GM23338 (cell line): ENCODE measurements at regions not wholly inside any gene's neighbourhood (a gene's known extent, or its start where the extent isn't known, plus 50 kb on each side); places are given as distances from the start of the nearest gene placed in this dataset.

Experiments
- ATAC-seq: fragments of 200-7000 bp; cut with Tn5 transposase; 3 replicates; pipeline ENCODE4 v1.9.1; 2020
- DNase-seq: peaks from one replicate; pipeline ENCODE4 v3.0.0-alpha.2; 2015; ENCODE audit warnings: low spot score
- H2AFZ ChIP-seq: fragments of 200-600 bp; sonication (generic); 2 replicates; pipeline ENCODE4 v1.8.0; 2016; ENCODE audit warnings: antibody characterized with exemption, mild to moderate bottlenecking, moderate library complexity
- H3F3A ChIP-seq: fragments of 200-600 bp; sonication (generic); replicated peaks from 2 replicates; pipeline ENCODE4 v1.8.0; 2017; ENCODE audit warnings: antibody characterized with exemption, mixed run types, low read depth
- H3K27ac ChIP-seq: fragments of 200-600 bp; sonication (generic); 2 replicates; pipeline ENCODE4 v1.6.1; 2016; ENCODE audit warnings: low read depth
- H3K27me3 ChIP-seq: fragments of 200-600 bp; sonication (generic); 2 replicates; pipeline ENCODE4 v1.8.0; 2016; ENCODE audit warnings: mild to moderate bottlenecking, mixed run types, moderate library complexity; ENCODE audit not compliant: insufficient read depth
- H3K36me3 ChIP-seq: fragments of 200-600 bp; sonication (generic); 2 replicates; pipeline ENCODE4 v1.8.0; 2016; ENCODE audit warnings: mild to moderate bottlenecking; ENCODE audit not compliant: insufficient read depth
- H3K4me1 ChIP-seq: fragments of 200-600 bp; sonication (generic); 2 replicates; pipeline ENCODE4 v1.8.0; 2016; ENCODE audit warnings: mild to moderate bottlenecking, moderate library complexity; ENCODE audit not compliant: insufficient read depth
- H3K4me2 ChIP-seq: fragments of 200-600 bp; sonication (generic); 2 replicates; pipeline ENCODE4 v1.7.1; 2017; ENCODE audit warnings: mixed run types
- H3K4me3 ChIP-seq: fragments of 200-600 bp; sonication (generic); 2 replicates; pipeline ENCODE4 v1.6.1; 2016; ENCODE audit warnings: mixed run types
- H3K79me2 ChIP-seq: fragments of 200-600 bp; sonication (generic); replicated peaks from 2 replicates; pipeline ENCODE4 v1.8.0; 2017; ENCODE audit warnings: mild to moderate bottlenecking; ENCODE audit not compliant: insufficient read depth
- H3K9me2 ChIP-seq: fragments of 200-600 bp; sonication (generic); 2 replicates; pipeline ENCODE4 v1.8.0; 2017; ENCODE audit not compliant: insufficient read depth
- H4K20me1 ChIP-seq: fragments of 200-600 bp; sonication (generic); replicated peaks from 2 replicates; pipeline ENCODE4 v1.8.0; 2017; ENCODE audit warnings: mild to moderate bottlenecking; ENCODE audit not compliant: insufficient read depth
- H3K27ac Mint-ChIP-seq: 2 replicates; pipeline ENCODE4 v1.8.0; 2020; ENCODE audit warnings: inconsistent platforms, mild to moderate bottlenecking, moderate library complexity, mixed read lengths
- H3K27me3 Mint-ChIP-seq: 3 replicates; pipeline ENCODE4 v1.8.0; 2022; ENCODE audit warnings: low read depth, mild to moderate bottlenecking, moderate library complexity, mixed read lengths, inconsistent platforms; ENCODE audit not compliant: insufficient read depth, poor library complexity
- H3K36me3 Mint-ChIP-seq: 3 replicates; pipeline ENCODE4 v1.8.0; 2021; ENCODE audit warnings: low read depth, mild to moderate bottlenecking, inconsistent platforms, moderate library complexity, mixed read lengths
- H3K4me1 Mint-ChIP-seq: 3 replicates; pipeline ENCODE4 v1.8.0; 2020; ENCODE audit warnings: mild to moderate bottlenecking, inconsistent platforms, mixed read lengths
- H3K4me3 Mint-ChIP-seq: 3 replicates; pipeline ENCODE4 v1.8.0; 2021; ENCODE audit warnings: moderate library complexity, mild to moderate bottlenecking, inconsistent platforms, mixed read lengths
- H3K9me3 Mint-ChIP-seq: 3 replicates; pipeline ENCODE4 v1.8.0; 2020; ENCODE audit warnings: moderate library complexity, mild to moderate bottlenecking, inconsistent platforms, mixed read lengths
- CREB1 ChIP-seq: fragments of 250-450 bp; sonication (Bioruptor Pico); IDR thresholded peaks from 2 replicates; pipeline ENCODE4 v1.5.0; 2020; ENCODE audit warnings: low read depth, mild to moderate bottlenecking, moderate library complexity
- EZH2 ChIP-seq: fragments of 200-600 bp; sonication (generic); IDR thresholded peaks from one replicate; pipeline ENCODE4 v1.8.0; 2017; ENCODE audit warnings: antibody characterized with exemption, mild to moderate bottlenecking, low read depth; ENCODE audit not compliant: unreplicated experiment
- EZH2phosphoT487 ChIP-seq: fragments of 200-600 bp; sonication (generic); IDR thresholded peaks from one replicate; pipeline ENCODE4 v1.8.1; 2018; ENCODE audit warnings: antibody characterized with exemption; ENCODE audit not compliant: unreplicated experiment
- JUNB ChIP-seq: IDR thresholded peaks from one replicate; pipeline ENCODE4 v1.6.1; 2016; ENCODE audit warnings: antibody characterized with exemption; ENCODE audit not compliant: unreplicated experiment
- NANOG ChIP-seq: IDR thresholded peaks from 2 replicates; pipeline ENCODE4 v1.6.1; 2016; ENCODE audit warnings: antibody characterized with exemption, borderline replicate concordance
- POLR2AphosphoS5 ChIP-seq: IDR thresholded peaks from 2 replicates; pipeline ENCODE4 v1.6.1; 2016; ENCODE audit warnings: antibody characterized with exemption, low read depth
- STAT1 ChIP-seq: IDR thresholded peaks from one replicate; pipeline ENCODE4 v1.6.1; 2016; ENCODE audit warnings: antibody characterized with exemption; ENCODE audit not compliant: unreplicated experiment
- ZNF114 ChIP-seq: fragments of 250-450 bp; sonication (Bioruptor Pico); IDR thresholded peaks from 2 replicates; pipeline ENCODE4 v1.5.0; 2020; ENCODE audit warnings: mild to moderate bottlenecking, moderate library complexity
- ZNF331 ChIP-seq: fragments of 250-450 bp; sonication (Bioruptor Pico); IDR thresholded peaks from 2 replicates; pipeline ENCODE4 v1.5.0; 2020; ENCODE audit warnings: low read depth, mild to moderate bottlenecking, moderate library complexity
- TF ChIP-seq, protein P1 (sequence below): fragments of 250-450 bp; sonication (Bioruptor Pico); IDR thresholded peaks from 2 replicates; pipeline ENCODE4 v1.5.0; 2020; ENCODE audit warnings: mild to moderate bottlenecking, moderate library complexity
- TF ChIP-seq, protein P2 (sequence below), 2 experiments: fragments of 200-600 bp in 1 of 2; sonication (generic) in 1 of 2; conservative IDR thresholded peaks; 2 replicates each; pipeline versions ENCODE4 v1.5.1 to v1.6.1; 2016 to 2017; ENCODE audit warnings: antibody characterized with exemption in 2 of 2, low read depth in 2 of 2, mild to moderate bottlenecking in 2 of 2, moderate library complexity in 1 of 2
- TF ChIP-seq, protein P3 (sequence below): IDR thresholded peaks from 2 replicates; pipeline ENCODE4 v1.6.1; 2016; ENCODE audit warnings: antibody characterized with exemption

GRCh38 chr12:124385219-124385969 is 90.5 kb downstream of the RFLNA start (continued):
- TF ChIP-seq, protein P1, sequence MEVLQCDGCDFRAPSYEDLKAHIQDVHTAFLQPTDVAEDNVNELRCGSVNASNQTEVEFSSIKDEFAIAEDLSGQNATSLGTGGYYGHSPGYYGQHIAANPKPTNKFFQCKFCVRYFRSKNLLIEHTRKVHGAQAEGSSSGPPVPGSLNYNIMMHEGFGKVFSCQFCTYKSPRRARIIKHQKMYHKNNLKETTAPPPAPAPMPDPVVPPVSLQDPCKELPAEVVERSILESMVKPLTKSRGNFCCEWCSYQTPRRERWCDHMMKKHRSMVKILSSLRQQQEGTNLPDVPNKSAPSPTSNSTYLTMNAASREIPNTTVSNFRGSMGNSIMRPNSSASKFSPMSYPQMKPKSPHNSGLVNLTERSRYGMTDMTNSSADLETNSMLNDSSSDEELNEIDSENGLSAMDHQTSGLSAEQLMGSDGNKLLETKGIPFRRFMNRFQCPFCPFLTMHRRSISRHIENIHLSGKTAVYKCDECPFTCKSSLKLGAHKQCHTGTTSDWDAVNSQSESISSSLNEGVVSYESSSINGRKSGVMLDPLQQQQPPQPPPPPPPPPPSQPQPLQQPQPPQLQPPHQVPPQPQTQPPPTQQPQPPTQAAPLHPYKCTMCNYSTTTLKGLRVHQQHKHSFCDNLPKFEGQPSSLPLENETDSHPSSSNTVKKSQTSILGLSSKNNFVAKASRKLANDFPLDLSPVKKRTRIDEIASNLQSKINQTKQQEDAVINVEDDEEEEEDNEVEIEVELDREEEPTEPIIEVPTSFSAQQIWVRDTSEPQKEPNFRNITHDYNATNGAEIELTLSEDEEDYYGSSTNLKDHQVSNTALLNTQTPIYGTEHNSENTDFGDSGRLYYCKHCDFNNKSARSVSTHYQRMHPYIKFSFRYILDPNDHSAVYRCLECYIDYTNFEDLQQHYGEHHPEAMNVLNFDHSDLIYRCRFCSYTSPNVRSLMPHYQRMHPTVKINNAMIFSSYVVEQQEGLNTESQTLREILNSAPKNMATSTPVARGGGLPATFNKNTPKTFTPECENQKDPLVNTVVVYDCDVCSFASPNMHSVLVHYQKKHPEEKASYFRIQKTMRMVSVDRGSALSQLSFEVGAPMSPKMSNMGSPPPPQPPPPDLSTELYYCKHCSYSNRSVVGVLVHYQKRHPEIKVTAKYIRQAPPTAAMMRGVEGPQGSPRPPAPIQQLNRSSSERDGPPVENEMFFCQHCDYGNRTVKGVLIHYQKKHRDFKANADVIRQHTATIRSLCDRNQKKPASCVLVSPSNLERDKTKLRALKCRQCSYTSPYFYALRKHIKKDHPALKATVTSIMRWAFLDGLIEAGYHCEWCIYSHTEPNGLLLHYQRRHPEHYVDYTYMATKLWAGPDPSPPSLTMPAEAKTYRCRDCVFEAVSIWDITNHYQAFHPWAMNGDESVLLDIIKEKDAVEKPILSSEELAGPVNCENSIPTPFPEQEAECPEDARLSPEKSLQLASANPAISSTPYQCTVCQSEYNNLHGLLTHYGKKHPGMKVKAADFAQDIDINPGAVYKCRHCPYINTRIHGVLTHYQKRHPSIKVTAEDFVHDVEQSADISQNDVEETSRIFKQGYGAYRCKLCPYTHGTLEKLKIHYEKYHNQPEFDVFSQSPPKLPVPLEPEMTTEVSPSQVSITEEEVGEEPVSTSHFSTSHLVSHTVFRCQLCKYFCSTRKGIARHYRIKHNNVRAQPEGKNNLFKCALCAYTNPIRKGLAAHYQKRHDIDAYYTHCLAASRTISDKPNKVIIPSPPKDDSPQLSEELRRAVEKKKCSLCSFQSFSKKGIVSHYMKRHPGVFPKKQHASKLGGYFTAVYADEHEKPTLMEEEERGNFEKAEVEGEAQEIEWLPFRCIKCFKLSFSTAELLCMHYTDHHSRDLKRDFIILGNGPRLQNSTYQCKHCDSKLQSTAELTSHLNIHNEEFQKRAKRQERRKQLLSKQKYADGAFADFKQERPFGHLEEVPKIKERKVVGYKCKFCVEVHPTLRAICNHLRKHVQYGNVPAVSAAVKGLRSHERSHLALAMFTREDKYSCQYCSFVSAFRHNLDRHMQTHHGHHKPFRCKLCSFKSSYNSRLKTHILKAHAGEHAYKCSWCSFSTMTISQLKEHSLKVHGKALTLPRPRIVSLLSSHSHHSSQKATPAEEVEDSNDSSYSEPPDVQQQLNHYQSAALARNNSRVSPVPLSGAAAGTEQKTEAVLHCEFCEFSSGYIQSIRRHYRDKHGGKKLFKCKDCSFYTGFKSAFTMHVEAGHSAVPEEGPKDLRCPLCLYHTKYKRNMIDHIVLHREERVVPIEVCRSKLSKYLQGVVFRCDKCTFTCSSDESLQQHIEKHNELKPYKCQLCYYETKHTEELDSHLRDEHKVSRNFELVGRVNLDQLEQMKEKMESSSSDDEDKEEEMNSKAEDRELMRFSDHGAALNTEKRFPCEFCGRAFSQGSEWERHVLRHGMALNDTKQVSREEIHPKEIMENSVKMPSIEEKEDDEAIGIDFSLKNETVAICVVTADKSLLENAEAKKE (CRISPR knock-in tag) = no peak
- TF ChIP-seq ZNF331 (CRISPR knock-in tag) (no peak), EZH2phosphoT487 (no peak), STAT1 (no peak), JUNB (no peak), EZH2 (no peak)

DNA sequence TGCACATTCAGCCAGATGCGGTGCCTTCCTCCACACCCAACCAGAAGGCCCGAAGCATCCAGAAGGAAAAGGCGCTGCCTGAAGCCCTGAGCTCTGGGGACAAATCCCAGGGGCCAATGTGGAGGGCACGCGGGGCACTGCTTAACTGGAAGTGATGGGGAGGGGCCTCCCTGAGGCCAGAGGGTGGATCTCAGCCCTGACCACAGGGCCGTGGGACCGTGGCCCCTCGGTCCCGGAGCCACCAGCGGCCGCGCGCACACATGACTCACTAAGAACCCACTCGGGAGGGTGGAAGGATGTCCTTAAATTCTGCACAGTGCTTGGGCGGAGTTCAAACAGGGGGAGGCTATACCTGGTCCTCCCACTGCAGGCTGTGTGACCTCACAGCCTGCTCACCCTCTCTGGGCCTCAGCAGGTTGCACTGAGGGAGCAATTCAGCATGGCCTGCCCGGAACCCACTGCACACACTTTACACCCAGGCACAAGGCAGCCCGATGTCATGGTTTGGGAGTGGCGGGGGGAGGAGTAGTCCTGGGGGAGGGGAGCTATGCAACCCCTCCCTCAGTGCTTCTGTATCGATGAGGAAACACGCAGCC is 89.5 kb downstream of the RFLNA start:
- H3K4me2 ChIP-seq = no peak overlapping the region
- H3K4me1 ChIP-seq = no peaks in the 10 kb centered on the region
- no peak overlapping the region for H3K4me3 ChIP-seq
- H3F3A ChIP-seq = no peaks in the 10 kb centered on the region
- no peaks in the 10 kb centered on the region for H3K9me2 ChIP-seq
- ATAC-seq (no peak), DNase-seq (no peak)
- H4K20me1 ChIP-seq = peaks cover 11% of the 10 kb centered on the region; the same call in 1 of the 2 replicates
- peaks cover 8% of the 10 kb centered on the region for H3K27me3 Mint-ChIP-seq
- no peaks in the 10 kb centered on the region for H3K27me3 ChIP-seq
- H3K27ac ChIP-seq = no peak overlapping the region
- H3K79me2 ChIP-seq = peaks cover 4% of the 10 kb centered on the region; the same call in 1 of the 2 replicates
- H2AFZ ChIP-seq = no peak overlapping the region
- H3K4me3 Mint-ChIP-seq = no peak overlapping the region
- H3K9me3 Mint-ChIP-seq = no peaks in the 10 kb centered on the region
- peaks cover 13% of the 10 kb centered on the region; the same call in 2 of the 3 replicates for H3K36me3 Mint-ChIP-seq
- no peaks in the 10 kb centered on the region; the same call in 1 of the 3 replicates for H3K4me1 Mint-ChIP-seq
- H3K36me3 ChIP-seq = no peaks in the 10 kb centered on the region
- H3K27ac Mint-ChIP-seq = no peak overlapping the region
- no peak for TF ChIP-seq NANOG
- no peak for TF ChIP-seq JUNB
- no peak for TF ChIP-seq STAT1
- TF ChIP-seq EZH2 = no peak
- no peak for TF ChIP-seq ZNF331 (CRISPR knock-in tag)
- TF ChIP-seq CREB1 (CRISPR knock-in tag) = no peak
- TF ChIP-seq ZNF114 (CRISPR knock-in tag) = no peak
- TF ChIP-seq, protein P2, sequence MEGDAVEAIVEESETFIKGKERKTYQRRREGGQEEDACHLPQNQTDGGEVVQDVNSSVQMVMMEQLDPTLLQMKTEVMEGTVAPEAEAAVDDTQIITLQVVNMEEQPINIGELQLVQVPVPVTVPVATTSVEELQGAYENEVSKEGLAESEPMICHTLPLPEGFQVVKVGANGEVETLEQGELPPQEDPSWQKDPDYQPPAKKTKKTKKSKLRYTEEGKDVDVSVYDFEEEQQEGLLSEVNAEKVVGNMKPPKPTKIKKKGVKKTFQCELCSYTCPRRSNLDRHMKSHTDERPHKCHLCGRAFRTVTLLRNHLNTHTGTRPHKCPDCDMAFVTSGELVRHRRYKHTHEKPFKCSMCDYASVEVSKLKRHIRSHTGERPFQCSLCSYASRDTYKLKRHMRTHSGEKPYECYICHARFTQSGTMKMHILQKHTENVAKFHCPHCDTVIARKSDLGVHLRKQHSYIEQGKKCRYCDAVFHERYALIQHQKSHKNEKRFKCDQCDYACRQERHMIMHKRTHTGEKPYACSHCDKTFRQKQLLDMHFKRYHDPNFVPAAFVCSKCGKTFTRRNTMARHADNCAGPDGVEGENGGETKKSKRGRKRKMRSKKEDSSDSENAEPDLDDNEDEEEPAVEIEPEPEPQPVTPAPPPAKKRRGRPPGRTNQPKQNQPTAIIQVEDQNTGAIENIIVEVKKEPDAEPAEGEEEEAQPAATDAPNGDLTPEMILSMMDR (conservative IDR thresholded peaks at IDR 0.05; ENCODE audit: low read depth in 2 of 2) = no peak
- no peak for TF ChIP-seq POLR2AphosphoS5
- TF ChIP-seq, protein P3, sequence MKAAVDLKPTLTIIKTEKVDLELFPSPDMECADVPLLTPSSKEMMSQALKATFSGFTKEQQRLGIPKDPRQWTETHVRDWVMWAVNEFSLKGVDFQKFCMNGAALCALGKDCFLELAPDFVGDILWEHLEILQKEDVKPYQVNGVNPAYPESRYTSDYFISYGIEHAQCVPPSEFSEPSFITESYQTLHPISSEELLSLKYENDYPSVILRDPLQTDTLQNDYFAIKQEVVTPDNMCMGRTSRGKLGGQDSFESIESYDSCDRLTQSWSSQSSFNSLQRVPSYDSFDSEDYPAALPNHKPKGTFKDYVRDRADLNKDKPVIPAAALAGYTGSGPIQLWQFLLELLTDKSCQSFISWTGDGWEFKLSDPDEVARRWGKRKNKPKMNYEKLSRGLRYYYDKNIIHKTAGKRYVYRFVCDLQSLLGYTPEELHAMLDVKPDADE = no peak
